MM.1S (cell line): ENCODE measurements at regions not wholly inside any gene's neighbourhood (a gene's known extent, or its start where the extent isn't known, plus 50 kb on each side); places are given as distances from the start of the nearest gene placed in this dataset.
"Not testable (repeated sequence)": the region's sequence is repeated elsewhere in the genome, so short reads cannot be mapped to it uniquely, and the experiment has no call there.

Source experiments
- DNase-seq: peaks from one replicate; pipeline ENCODE4 v3.0.0-alpha.2; 2015
- H2AFZ ChIP-seq: fragments of 300-600 bp; sonication (generic); 2 replicates; pipeline ENCODE4 v1.6.0; 2016; ENCODE audit warnings: antibody characterized with exemption, low read length
- H3F3A ChIP-seq: fragments of 300-600 bp; sonication (generic); 2 replicates; pipeline ENCODE4 v1.6.1; 2016; ENCODE audit warnings: mild to moderate bottlenecking, antibody characterized with exemption, low read length, moderate library complexity, mixed read lengths; ENCODE audit not compliant: insufficient read depth
- H3K27ac ChIP-seq: fragments of 300-600 bp; sonication (generic); 2 replicates; pipeline ENCODE4 v1.5.1; 2016; ENCODE audit warnings: mild to moderate bottlenecking, low read length
- H3K27me3 ChIP-seq: fragments of 300-600 bp; sonication (generic); replicated peaks from 2 replicates; pipeline ENCODE4 v1.6.0; 2016; ENCODE audit warnings: low read length; ENCODE audit not compliant: insufficient read depth
- H3K36me3 ChIP-seq: fragments of 300-600 bp; sonication (generic); replicated peaks from 2 replicates; pipeline ENCODE4 v1.6.1; 2016; ENCODE audit warnings: mild to moderate bottlenecking, low read length, mixed read lengths; ENCODE audit not compliant: insufficient read depth
- H3K4me1 ChIP-seq: fragments of 300-600 bp; sonication (generic); 2 replicates; pipeline ENCODE4 v1.6.1; 2016; ENCODE audit warnings: low read length, mixed read lengths
- H3K4me2 ChIP-seq: fragments of 300-600 bp; sonication (generic); 2 replicates; pipeline ENCODE4 v1.6.0; 2016; ENCODE audit warnings: low read depth, low read length
- H3K4me3 ChIP-seq: fragments of 300-600 bp; sonication (generic); 2 replicates; pipeline ENCODE4 v1.5.1; 2016; ENCODE audit warnings: low read length, mixed read lengths
- H3K79me2 ChIP-seq: fragments of 300-600 bp; sonication (generic); 2 replicates; pipeline ENCODE4 v1.6.1; 2016; ENCODE audit warnings: mixed run types, low read length, mixed read lengths
- H3K9ac ChIP-seq: fragments of 300-600 bp; sonication (generic); 2 replicates; pipeline ENCODE4 v1.6.1; 2016; ENCODE audit warnings: low read length, mixed read lengths
- H3K9me2 ChIP-seq: fragments of 300-600 bp; sonication (generic); replicated peaks from 2 replicates; pipeline ENCODE4 v1.6.1; 2016; ENCODE audit warnings: mild to moderate bottlenecking, low read length, mixed read lengths; ENCODE audit not compliant: insufficient read depth
- H3K9me3 ChIP-seq: fragments of 300-600 bp; sonication (generic); replicated peaks from 2 replicates; pipeline ENCODE4 v1.6.1; 2016; ENCODE audit warnings: mild to moderate bottlenecking, low read length, mixed read lengths; ENCODE audit not compliant: insufficient read depth
- H4K20me1 ChIP-seq: fragments of 300-600 bp; sonication (generic); 2 replicates; pipeline ENCODE4 v1.6.1; 2016; ENCODE audit warnings: mild to moderate bottlenecking, low read length, moderate library complexity, mixed read lengths; ENCODE audit not compliant: insufficient read depth
- EZH2 ChIP-seq: fragments of 300-600 bp; sonication (generic); optimal IDR thresholded peaks from 2 replicates; pipeline ENCODE3; 2017; ENCODE audit warnings: low read depth, mild to moderate bottlenecking, antibody characterized with exemption, low read length, mixed read lengths
- EZH2phosphoT487 ChIP-seq: fragments of 300-600 bp; sonication (generic); IDR thresholded peaks from 2 replicates; pipeline ENCODE4 v1.6.1; 2018; ENCODE audit warnings: antibody characterized with exemption, low read length
- TF ChIP-seq, protein P1 (sequence below): fragments of 300-600 bp; sonication (generic); IDR thresholded peaks from 2 replicates; pipeline ENCODE4 v1.5.1; 2016; ENCODE audit warnings: antibody characterized with exemption, low read length, mixed read lengths

DNA sequence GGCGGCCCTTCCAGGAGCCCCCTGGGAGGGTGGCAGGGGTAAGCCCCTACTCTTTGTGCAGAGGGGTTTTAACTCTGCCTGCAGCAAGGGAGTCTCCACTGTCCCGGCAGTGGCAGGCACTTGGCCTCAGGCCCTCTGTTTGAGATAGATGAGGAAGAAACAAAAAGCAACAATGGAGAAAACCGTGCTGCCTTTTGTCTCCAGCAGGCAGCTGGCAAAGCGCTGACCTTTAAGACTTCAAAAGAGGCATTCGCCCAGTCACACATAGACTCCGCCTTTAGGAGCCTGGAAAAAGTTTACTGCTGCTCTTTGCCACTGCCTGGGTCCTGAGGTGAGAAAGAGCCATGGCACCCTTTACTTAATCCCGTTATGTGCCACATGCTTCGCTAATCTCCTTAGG lies 158.2 kb upstream of the NTF3 start:
- no peaks in the 10 kb centered on the region for H3K27me3 ChIP-seq
- H3K9me3 ChIP-seq, result no peaks in the 10 kb centered on the region
- no peak overlapping the region for H2AFZ ChIP-seq
- no peaks in the 10 kb centered on the region for H3K36me3 ChIP-seq
- H3K4me1 ChIP-seq, result no peaks in the 10 kb centered on the region
- no peaks in the 10 kb centered on the region for H3K79me2 ChIP-seq
- H4K20me1 ChIP-seq, result no peaks in the 10 kb centered on the region
- H3K9me2 ChIP-seq, result no peaks in the 10 kb centered on the region
- no peak overlapping the region for H3K4me2 ChIP-seq
- H3K4me3 ChIP-seq, result no peak overlapping the region
- DNase-seq, result no peak
- no peak overlapping the region for H3K27ac ChIP-seq
- H3F3A ChIP-seq, result no peaks in the 10 kb centered on the region
- TF ChIP-seq, protein P1, sequence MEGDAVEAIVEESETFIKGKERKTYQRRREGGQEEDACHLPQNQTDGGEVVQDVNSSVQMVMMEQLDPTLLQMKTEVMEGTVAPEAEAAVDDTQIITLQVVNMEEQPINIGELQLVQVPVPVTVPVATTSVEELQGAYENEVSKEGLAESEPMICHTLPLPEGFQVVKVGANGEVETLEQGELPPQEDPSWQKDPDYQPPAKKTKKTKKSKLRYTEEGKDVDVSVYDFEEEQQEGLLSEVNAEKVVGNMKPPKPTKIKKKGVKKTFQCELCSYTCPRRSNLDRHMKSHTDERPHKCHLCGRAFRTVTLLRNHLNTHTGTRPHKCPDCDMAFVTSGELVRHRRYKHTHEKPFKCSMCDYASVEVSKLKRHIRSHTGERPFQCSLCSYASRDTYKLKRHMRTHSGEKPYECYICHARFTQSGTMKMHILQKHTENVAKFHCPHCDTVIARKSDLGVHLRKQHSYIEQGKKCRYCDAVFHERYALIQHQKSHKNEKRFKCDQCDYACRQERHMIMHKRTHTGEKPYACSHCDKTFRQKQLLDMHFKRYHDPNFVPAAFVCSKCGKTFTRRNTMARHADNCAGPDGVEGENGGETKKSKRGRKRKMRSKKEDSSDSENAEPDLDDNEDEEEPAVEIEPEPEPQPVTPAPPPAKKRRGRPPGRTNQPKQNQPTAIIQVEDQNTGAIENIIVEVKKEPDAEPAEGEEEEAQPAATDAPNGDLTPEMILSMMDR, result no peak
- no peak for TF ChIP-seq EZH2
- TF ChIP-seq EZH2phosphoT487, result no peak
- no peak overlapping the region for H3K9ac ChIP-seq

DNA sequence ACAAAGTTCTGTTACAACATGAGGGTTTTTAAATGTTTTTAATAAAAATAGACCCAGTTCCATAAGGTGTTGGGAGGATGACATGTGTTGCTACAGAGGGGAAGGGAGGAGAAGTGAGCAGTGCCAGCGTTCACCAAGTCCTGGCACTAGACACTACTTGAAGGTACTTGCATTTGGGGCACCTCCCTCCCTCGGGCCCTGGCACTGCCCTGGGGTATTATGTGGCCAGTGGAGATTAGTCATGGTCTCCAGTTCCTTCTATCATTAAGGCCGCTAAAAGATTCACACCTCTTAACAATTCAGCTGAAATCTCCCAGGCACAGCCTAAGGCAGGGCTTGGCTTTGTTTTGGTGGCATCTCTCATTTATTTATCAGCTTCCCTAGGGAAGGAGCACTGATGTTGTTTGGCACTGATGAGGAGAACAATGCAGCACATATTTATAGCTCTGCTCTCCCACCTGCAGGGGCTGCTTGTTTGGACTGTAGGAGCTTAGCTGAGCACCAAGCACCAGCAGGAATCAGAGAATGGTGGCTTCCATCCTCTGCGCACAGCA lies 155.5 kb upstream of the NTF3 start:
- Histone ChIP-seq H3K9ac (no peak overlapping the region), H4K20me1 (no peaks in the 10 kb centered on the region), H3K9me3 (no peaks in the 10 kb centered on the region), H2AFZ (no peak overlapping the region), H3F3A (no peaks in the 10 kb centered on the region), H3K36me3 (no peaks in the 10 kb centered on the region), H3K4me3 (no peak overlapping the region), H3K79me2 (no peaks in the 10 kb centered on the region), H3K27me3 (no peaks in the 10 kb centered on the region), H3K4me1 (no peaks in the 10 kb centered on the region), H3K4me2 (no peak overlapping the region), H3K27ac (no peak overlapping the region), H3K9me2 (no peaks in the 10 kb centered on the region)
- DNase-seq, result no peak
- no peak for TF ChIP-seq EZH2phosphoT487
- TF ChIP-seq, protein P1, result no peak
- TF ChIP-seq EZH2, result no peak

DNA sequence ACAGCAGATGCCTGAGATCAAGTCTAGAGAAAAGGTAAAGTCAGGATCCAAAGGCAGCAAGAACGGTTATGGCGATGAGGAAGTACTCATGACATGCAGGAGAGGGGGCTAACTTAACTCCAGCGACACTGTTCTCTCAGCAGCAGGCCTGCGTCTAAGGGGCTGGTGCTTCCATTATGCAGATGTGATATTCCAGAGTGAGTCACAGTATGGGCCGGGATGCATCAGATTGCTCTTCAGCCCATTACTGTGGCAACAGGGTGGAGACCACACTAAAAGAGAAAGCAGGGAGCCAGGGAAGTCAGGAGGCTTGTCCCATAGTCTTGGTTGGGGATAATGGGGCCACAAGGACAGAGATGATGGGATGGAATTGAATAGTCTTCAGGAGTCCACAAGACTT lies 151.8 kb upstream of the NTF3 start:
- H4K20me1 ChIP-seq, result no peaks in the 10 kb centered on the region
- DNase-seq, result no peak
- H3K27ac ChIP-seq, result no peak overlapping the region
- H2AFZ ChIP-seq, result no peak overlapping the region
- TF ChIP-seq, protein P1, result no peak
- TF ChIP-seq EZH2 (no peak), EZH2phosphoT487 (no peak)
- H3K4me2 ChIP-seq, result no peak overlapping the region
- no peaks in the 10 kb centered on the region for H3K4me1 ChIP-seq
- no peaks in the 10 kb centered on the region for H3K9me3 ChIP-seq
- no peak overlapping the region for H3K4me3 ChIP-seq
- H3F3A ChIP-seq, result no peaks in the 10 kb centered on the region
- no peak overlapping the region for H3K9ac ChIP-seq
- H3K79me2 ChIP-seq, result no peaks in the 10 kb centered on the region
- no peaks in the 10 kb centered on the region for H3K9me2 ChIP-seq
- no peaks in the 10 kb centered on the region for H3K36me3 ChIP-seq
- no peaks in the 10 kb centered on the region for H3K27me3 ChIP-seq

DNA sequence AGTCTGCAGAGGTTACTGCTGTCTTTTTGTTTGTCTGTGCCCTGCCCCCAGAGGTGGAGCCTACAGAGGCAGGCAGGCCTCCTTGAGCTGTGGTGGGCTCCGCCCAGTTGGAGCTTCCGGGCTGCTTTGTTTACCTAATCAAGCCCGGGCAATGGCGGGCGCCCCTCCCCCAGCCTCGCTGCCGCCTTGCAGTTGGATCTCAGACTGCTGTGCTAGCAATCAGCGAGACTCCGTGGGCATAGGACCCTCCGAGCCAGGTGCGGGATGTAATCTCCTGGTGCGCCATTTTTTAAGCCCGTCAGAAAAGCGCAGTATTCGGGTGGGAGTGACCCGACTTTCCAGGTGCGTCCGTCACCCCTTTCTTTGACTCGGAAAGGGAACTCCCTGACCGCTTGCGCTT lies 141.5 kb upstream of the NTF3 start:
- H3K27me3 ChIP-seq, H4K20me1 ChIP-seq, H2AFZ ChIP-seq, H3K4me2 ChIP-seq, H3K9me2 ChIP-seq, H3K79me2 ChIP-seq, H3K9ac ChIP-seq, H3K4me3 ChIP-seq, DNase-seq, H3K27ac ChIP-seq, H3K36me3 ChIP-seq, H3K9me3 ChIP-seq, H3K4me1 ChIP-seq, H3F3A ChIP-seq: not testable (repeated sequence)
